ENCODE measurements at regions not wholly inside any gene's neighbourhood (a gene's known extent, or its start where the extent isn't known, plus 50 kb on each side); places are given as distances from the start of the nearest gene placed in this dataset.

DNA sequence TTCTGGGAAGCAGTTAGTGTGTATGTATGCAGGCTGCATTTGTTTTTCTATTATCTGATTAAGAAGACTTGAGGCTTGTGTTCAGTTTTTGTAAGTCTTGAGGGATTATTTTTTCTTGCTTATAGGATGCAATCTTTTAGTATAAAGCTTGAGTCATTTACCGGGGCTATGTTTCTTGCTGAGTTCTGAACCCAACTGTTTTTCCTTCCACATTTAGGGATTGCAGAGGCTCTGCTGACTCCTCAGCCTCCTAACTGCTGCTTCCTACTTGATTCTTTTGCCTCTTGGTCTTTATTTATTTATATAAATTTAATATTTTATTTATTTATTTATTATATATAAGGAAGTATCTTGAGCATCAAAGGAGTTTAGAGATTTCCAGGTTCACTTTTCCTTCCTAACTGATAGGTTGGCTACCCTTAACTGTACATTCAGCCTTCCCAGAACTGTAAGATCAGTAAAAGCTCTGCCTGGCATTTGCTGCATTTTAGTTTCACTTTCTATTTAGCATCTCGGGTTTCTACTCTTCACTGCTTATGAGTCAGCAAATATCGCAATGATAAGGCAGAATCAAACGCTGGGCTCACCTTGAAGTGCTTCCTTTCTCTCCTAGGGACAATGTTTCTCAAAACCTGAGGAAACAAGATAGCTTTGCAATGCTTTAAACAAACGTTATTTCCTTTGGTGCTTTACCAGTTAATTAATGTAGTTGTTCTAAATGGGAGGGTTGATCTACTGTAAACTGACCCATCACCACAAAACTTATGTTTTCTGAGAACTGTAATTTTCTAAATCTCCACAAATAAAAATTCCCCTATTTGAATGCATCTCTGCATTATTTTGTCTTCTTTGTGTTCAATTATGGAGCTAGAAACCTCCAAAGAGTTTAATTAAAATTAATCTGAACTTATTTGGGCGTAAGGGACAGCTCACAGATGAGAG, 1183.7 kb upstream of the TMEM132C start:
- H3K4me3 ChIP-seq (ENCODE audit: low read depth, low read length), result peak overlapping the region; percentile 47
- no peaks in the 10 kb centered on the region for H3K27me3 ChIP-seq (ENCODE audit: control insufficient read depth, insufficient read depth, low read length)
- ChIA-PET CTCF (interaction anchor here (1.3 to 1.7 kb wide), 2 partner anchors 25 to 298 kb away, joined by 4 to 11 read pairs; no protein-coding TSS in a partner anchor), POLR2A (no interaction called here)
- peaks cover 3% of the 10 kb centered on the region for H3K9me3 ChIP-seq (ENCODE audit: control insufficient read depth, insufficient read depth, low read length)
- TF ChIP-seq, protein P1, sequence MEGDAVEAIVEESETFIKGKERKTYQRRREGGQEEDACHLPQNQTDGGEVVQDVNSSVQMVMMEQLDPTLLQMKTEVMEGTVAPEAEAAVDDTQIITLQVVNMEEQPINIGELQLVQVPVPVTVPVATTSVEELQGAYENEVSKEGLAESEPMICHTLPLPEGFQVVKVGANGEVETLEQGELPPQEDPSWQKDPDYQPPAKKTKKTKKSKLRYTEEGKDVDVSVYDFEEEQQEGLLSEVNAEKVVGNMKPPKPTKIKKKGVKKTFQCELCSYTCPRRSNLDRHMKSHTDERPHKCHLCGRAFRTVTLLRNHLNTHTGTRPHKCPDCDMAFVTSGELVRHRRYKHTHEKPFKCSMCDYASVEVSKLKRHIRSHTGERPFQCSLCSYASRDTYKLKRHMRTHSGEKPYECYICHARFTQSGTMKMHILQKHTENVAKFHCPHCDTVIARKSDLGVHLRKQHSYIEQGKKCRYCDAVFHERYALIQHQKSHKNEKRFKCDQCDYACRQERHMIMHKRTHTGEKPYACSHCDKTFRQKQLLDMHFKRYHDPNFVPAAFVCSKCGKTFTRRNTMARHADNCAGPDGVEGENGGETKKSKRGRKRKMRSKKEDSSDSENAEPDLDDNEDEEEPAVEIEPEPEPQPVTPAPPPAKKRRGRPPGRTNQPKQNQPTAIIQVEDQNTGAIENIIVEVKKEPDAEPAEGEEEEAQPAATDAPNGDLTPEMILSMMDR (IDR thresholded peaks at IDR 0.05; ENCODE audit: low read depth, low read length), result no peak
- peak; percentile 30 for DNase-seq (ENCODE audit: low read depth, low spot score)
- H3K27ac ChIP-seq (ENCODE audit: low read depth, low read length), result peak overlapping the region; percentile 57

GRCh38 chr12:127101076-127101475, 1165.9 kb upstream of the TMEM132C start:
- Histone ChIP-seq H3K27ac (ENCODE audit: low read depth, low read length) (no peak overlapping the region), H3K4me3 (ENCODE audit: low read depth, low read length) (no peak overlapping the region), H3K27me3 (ENCODE audit: control insufficient read depth, insufficient read depth, low read length) (no peaks in the 10 kb centered on the region), H3K9me3 (ENCODE audit: control insufficient read depth, insufficient read depth, low read length) (peaks cover 4% of the 10 kb centered on the region; the same call in 1 of the 2 replicates)
- CTCF ChIA-PET, result no interaction called here
- POLR2A ChIA-PET, result no interaction called here
- DNase-seq (ENCODE audit: low read depth, low spot score), result no peak
- TF ChIP-seq, protein P1 (IDR thresholded peaks at IDR 0.05; ENCODE audit: low read depth, low read length), result no peak

GRCh38 chr12:127106041-127106440, 1160.9 kb upstream of the TMEM132C start:
- no peak for DNase-seq (ENCODE audit: low read depth, low spot score)
- Histone ChIP-seq H3K4me3 (ENCODE audit: low read depth, low read length) (no peak overlapping the region), H3K9me3 (ENCODE audit: control insufficient read depth, insufficient read depth, low read length) (peaks cover 4% of the 10 kb centered on the region), H3K27me3 (ENCODE audit: control insufficient read depth, insufficient read depth, low read length) (no peaks in the 10 kb centered on the region), H3K27ac (ENCODE audit: low read depth, low read length) (no peak overlapping the region)
- TF ChIP-seq, protein P1 (IDR thresholded peaks at IDR 0.05; ENCODE audit: low read depth, low read length), result no peak
- ChIA-PET POLR2A (no interaction called here), CTCF (interaction anchor here (0.6 to 5.1 kb wide), 2 partner anchors 276 to 582 kb away, joined by 10 to 65 read pairs; no protein-coding TSS in a partner anchor)

DNA sequence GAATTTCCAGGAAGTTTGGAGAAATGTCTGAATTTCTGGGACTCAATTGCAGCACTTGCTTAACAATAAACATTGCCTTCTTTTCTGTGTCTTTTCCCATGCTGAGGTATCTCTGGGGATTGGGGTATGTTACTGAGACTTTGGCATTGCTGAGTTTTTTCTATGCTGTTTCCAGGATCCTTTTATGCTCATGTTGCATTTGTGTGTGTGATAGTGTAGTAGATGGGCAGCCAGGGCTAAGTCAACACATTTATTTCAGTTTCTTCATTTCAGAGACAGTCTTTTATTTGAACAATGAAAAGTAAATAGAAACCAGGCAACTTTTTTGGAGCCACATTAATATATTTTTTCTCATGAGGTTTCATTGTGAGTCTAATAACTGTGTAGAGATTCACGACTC, 1160.3 kb upstream of the TMEM132C start:
- peaks cover 4% of the 10 kb centered on the region for H3K9me3 ChIP-seq (ENCODE audit: control insufficient read depth, insufficient read depth, low read length)
- ChIA-PET CTCF (interaction anchor here (0.6 to 5.1 kb wide), 3 partner anchors 185 to 276 kb away, joined by 3 to 68 read pairs (median 65); no protein-coding TSS in a partner anchor), POLR2A (no interaction called here)
- TF ChIP-seq, protein P1 (IDR thresholded peaks at IDR 0.05; ENCODE audit: low read depth, low read length), result no peak
- H3K4me3 ChIP-seq (ENCODE audit: low read depth, low read length), result no peak overlapping the region
- no peak for DNase-seq (ENCODE audit: low read depth, low spot score)
- H3K27me3 ChIP-seq (ENCODE audit: control insufficient read depth, insufficient read depth, low read length), result no peaks in the 10 kb centered on the region
- H3K27ac ChIP-seq (ENCODE audit: low read depth, low read length), result no peak overlapping the region

GRCh38 chr12:127107744-127108143, 1159.2 kb upstream of the TMEM132C start:
- TF ChIP-seq, protein P1 (IDR thresholded peaks at IDR 0.05; ENCODE audit: low read depth, low read length), result no peak
- no peak overlapping the region for H3K27ac ChIP-seq (ENCODE audit: low read depth, low read length)
- H3K27me3 ChIP-seq (ENCODE audit: control insufficient read depth, insufficient read depth, low read length), result no peaks in the 10 kb centered on the region
- POLR2A ChIA-PET, result no interaction called here
- peaks cover 4% of the 10 kb centered on the region; the same call in 1 of the 2 replicates for H3K9me3 ChIP-seq (ENCODE audit: control insufficient read depth, insufficient read depth, low read length)
- no peak for DNase-seq (ENCODE audit: low read depth, low spot score)
- CTCF ChIA-PET, result interaction anchor here (0.9 to 5.1 kb wide), 12 partner anchors 10 to 569 kb away, joined by 3 to 68 read pairs (median 6); no protein-coding TSS in a partner anchor
- no peak overlapping the region for H3K4me3 ChIP-seq (ENCODE audit: low read depth, low read length)
